HL-60/S4 treated with retinoic acid at 250 ng/mL for 4 days and 3 days (cell line): ENCODE measurements at regions not wholly inside any gene's neighbourhood (a gene's known extent, or its start where the extent isn't known, plus 50 kb on each side); places are given as distances from the start of the nearest gene placed in this dataset.

Experiments used
- in situ Hi-C: fragments of 300-500 bp; cut with MboI; formaldehyde crosslinking; loops from 2 replicates; pipeline ENCODE4 v1.7.0; 2022; ENCODE audit warnings: low sequenced_read_pairs

DNA sequence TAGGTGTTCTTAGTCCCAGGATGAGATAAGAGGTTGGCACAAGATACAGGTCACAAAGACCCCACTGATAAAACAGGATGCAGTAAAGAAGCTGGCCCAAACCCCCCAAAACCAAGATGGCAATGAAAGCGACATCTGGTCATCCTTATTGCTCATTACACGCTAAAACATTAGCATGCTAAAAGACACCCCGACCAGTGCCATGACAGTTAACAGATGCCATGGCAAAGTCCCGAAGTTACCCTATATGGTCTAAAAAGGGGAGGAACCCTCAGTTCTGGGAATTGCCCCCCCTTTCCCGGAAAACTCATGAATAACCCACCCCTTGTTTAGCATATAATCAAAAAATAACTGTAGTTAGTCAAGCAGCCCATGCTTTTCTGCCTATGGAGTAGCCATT is 251.1 kb downstream of the SLC4A3 start:
- in situ Hi-C loops: no loop called here

DNA sequence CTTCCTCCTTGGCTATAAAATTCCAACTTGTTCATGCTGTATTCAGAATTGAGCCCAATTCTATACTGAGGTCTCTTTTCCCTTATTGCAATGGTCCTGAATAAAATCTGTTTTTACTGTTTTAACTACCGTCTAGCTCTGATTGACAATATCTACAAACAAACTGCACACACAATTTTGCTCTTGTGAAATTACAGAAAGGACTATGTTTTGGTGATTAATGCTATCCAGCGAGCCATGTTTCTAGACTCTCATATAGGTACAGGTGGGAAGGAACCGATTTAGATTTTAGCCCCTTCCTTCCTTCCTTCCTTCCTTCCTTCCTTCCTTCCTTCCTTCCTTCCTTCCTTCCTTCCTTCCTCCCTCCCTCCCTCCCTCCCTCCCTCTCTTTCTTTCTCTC is 254.4 kb downstream of the SLC4A3 start:
- in situ Hi-C loops: no loop called here

DNA sequence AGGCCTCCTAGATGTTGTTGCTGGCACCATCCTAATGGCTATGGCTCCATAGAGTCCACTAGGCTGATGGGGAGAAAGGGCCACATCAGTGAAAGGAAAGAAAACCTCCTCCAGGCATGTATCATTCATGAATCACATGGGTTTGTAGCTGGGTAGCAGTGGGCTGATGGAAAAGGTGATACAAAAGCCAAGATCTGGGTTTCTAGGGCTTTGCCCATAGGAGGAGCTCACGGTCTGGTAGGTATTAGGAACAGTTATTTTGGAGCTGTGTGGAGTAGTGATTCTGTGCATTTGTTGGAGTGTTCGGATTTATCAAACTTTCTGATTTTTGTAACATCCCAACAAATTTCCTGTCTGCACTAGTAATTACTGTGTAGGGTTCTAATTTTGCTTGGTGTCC is 259.2 kb downstream of the SLC4A3 start:
- in situ Hi-C loops: no loop called here

DNA sequence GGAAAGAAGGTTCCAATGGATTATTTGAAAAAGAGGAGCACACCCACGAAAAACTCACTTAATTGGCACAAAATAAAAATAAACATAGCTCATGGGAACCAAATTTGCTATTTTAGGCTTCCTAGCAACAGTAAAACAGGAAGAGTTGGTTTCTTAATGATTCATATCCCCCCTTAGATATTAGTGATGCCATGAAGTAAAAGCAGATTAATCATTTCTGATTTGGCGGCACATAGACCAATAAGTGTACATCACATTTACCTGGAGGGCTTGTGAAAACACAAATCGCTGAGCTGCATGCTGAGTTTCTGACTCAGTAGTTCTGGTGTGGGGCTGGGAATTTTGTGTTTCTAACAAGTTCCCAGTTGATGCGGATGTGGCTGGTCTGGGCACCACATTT is 260.4 kb downstream of the SLC4A3 start:
- in situ Hi-C loops: no loop called here

DNA sequence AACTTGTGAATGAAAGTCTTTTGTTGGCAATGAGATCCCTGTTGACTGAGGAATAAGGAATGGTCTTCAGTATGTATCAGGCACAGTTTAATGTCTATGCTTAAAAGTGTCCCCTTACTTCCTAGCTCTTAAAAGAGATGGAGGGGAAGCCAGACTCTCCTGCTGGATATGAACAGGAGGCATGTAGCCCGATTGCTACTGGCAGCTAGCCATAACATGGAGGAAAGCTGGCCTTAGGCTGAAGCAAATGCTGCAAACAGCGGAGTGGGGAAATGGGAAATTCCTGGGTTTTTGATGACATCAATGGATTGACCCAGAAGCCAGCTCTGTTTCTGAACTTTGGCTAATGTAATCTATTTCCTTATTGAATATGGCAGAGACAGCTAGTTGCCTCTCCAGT is 266.1 kb downstream of the SLC4A3 start:
- in situ Hi-C loops: no loop called here

DNA sequence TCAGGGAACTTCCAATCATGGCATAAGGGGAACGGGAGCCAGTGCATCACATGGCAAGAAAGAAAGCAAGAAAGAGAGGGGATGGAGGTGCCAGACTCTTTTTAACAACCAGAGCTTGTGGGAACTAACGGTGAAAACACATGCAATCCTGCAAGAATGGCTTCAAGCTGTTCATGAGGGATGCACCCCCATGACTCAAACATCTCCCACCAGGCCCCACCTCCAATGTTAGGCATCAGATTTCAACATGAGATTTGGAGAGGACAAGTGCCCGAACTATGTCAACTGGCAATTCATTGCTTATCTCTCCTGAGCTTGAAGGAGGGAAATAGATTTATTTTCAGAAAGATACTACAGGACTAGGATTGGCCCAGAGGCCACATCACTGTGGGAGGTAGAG is 270.0 kb downstream of the SLC4A3 start:
- in situ Hi-C loops: no loop called here

DNA sequence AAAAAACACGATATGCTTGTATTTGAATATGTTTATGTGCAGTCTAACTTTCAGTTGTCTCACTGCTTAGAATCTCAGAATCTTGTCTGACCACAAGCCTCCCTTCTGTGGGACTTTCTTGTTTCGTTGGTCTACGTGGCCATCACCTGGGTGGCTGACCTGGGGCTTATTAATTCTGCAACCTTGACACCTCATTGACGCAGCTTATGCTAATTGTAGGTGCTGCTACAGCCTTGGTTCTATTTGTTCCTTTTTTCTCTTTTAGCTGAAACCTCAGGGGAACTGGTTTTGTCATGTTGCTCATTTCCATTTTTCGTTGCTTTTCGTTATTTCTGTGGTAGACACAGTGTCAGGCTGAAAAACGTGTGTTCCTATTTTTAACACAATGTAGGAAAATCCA is 273.7 kb downstream of the SLC4A3 start:
- in situ Hi-C loops: no loop called here

DNA sequence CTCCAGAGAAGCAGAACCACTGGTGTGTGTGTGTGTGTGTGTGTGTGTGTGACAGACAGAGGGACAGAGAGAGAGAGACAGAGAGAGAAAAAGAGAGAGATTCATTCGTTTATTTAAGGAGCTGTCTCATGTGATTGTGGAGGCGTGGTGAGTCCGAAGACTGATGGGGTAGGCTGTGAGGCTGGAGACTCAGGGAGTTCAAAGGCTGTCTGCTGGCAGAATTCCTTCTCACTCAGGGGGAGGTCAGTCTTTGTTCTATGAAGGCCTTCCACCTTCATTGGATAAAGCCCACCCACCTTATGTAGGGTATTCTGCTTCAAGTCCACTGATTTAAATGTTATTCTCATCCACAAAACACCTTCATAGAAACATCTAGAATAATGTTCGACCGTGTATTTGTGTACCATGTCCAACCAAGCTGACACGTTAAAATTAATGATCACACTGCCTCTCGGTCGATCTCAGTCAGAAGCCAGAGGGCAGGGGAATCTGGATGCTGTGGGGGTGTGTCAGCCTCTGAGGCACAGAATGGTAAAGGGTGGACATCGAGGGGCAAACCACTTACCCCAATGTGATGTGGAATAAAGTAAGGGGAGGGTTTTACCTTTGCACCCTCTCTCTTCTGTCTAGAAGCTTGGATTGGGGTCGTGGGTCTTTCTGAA is 275.6 kb downstream of the SLC4A3 start:
- in situ Hi-C loops: no loop called here

DNA sequence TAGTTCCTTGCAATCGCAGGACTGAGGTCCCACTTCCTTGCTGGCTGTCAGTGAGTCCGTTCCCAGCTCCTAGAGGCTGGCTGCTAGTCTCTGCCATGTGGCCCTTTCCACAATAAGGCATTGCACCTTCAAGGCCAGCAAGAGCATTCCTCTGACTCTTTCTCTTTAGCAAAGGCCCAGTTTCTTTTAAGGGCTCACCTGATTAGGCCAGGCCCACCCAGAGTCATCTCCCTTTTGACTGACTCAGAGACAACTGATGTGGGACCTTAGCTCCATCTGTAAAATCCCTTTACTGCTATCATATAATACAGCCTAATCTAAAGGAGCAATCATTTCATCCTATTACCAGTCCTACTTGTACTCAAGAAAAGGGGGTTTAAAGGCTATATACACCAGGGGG is 278.2 kb downstream of the SLC4A3 start:
- in situ Hi-C loops: no loop called here

DNA sequence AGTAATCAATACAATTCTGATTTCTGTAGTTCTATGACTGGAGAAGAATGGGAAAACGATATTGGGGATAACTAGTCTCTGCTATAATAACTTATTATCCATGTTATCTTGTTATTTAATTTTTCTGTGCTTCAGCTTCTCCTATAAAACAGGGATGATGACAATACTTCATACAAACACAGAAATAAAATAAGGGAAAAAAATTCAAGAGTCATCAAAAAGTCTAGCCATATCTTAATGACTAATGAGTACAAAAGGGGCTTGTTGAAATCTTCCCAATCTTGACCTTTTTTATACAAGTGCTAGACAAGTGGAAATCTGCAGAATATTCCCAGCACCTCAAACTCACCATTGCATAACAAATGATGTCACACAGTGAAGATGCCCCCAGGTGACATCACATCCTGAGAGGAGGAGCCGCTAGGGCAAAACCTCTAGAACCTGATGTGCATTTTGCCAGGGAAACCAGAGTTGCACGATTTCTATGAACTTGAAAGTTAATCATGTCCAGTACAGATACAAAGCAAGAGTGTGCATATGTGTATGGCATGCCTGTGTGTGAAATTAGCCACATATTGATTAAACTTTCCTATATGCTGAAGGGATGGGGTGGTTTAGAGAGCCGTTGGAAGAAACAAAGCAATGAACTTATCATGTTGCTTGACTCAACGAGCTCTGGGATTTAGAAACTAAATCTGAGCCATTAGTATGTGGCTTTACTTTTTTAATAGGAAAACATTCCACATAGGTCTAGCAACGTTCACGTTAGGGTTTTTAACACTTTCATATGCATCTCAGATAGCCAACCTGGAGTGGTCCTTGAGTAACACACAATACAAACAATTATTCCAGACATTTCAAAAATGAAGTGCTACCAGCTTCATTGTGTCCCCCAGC is 278.9 kb downstream of the SLC4A3 start:
- in situ Hi-C loops: no loop called here

DNA sequence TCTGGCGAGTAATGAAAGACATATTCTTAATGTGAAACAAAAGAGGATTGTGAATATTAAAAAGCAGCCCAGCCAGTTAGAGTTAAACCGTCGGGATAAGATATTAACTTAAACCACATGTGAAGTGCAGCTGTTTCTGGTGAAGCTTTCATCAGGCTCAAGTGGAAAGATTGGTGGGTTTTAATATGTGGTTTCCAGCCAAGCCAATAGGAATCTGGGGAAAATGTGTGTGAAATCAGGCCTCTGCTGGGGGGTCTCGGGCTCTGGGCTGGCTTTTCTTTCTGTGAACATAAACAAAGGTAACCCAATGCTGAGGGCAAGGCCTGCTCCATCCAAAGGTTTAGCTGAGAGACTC is 279.6 kb downstream of the SLC4A3 start:
- in situ Hi-C loops: no loop called here

DNA sequence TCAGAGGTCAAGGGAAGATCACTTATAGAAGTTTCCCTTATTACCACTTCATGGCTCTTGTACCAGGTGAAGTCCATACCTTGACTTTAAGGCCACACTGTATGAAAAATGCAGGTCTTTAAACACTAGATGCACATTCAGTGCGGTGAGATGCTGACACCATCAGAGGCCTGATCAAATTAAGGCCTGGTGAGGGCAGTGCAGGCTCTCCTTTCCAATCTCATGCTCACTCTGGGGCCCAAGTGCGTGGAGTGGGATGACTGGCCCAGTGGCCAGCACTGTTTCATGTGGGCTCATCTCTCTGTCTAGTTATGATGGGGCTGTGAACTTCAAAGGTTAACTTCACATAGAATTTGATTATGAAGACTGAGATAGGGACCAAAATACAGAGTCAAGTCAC is 281.1 kb downstream of the SLC4A3 start:
- in situ Hi-C loops: no loop called here

DNA sequence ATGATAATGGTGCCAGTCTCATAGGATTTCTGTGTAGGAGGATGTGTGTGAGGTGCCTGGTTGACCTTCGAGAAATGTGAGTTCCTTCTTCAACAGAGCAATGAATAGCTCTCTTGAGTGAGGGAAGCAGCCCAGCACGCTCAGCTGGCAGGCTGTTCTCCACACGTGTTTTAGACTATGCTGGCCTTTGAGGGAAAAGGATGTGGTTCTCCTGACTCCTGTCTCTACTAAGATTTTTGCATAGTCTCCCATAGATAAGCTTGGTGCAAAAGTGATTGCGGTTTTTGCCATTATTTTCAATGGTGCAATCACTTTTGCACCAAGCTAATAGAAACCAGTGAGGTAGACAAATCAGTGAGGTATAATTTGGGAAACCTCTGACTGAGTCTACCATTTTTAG is 284.1 kb downstream of the SLC4A3 start:
- in situ Hi-C loops: no loop called here

DNA sequence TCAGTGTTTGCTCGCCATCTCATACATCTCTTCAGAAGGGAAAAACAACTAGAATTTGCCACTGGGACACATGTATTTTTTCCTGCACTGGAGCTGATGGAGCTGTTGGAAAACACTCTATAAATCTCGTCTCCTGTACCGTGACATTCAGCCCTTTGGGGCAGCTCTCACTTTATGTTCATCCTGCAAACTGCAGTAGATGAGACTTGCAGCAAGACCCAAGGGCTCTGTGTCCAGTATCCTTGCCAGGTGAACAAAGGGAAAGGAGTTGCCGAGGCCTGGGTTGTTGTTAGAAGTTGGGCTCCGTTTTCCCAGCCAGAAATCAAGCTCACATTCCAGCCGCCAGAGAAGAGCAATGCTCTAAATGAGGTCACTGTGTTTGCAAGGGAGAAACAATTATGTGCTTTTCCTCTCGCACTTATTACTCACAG is 285.1 kb downstream of the SLC4A3 start:
- in situ Hi-C loops: no loop called here

DNA sequence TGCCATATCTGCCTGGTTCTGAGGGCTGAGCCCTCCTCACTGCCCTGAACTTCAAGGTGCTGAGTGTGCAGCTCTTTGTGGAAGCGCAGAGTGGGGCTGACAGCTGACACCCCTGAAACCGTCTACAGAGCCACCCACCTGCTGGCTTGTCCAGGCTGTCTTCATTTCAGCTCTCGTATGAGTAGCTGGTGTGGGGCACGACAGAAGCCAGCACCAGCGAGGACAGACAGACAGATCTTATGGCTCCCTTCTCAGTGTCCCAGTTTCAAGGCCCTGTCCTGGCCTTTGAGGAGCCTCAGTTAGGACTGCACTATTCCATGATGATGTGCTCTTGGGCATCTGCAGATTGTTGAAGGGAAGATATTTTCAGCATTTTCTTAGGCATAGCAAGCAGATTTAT is 287.1 kb downstream of the SLC4A3 start:
- in situ Hi-C loops: no loop called here

DNA sequence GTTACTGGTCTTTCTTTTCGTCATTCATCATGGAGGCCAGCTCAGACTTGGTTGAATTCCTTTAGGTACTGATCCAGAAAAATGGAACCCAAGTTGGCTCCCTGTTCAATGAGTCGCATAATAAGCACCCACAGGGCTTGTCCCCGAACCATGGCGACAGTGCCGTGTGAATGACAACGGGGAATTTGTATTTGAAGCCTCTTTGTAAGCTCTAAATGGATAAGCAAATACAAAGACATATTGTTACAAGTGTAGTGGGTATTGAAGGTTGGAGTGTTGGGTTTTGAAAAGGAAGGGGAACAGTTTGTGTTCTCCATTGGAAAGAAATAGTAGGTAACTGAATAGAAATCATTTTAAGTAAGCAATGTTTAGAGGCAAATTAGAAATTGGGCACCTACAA is 288.9 kb downstream of the SLC4A3 start:
- in situ Hi-C loops: no loop called here

DNA sequence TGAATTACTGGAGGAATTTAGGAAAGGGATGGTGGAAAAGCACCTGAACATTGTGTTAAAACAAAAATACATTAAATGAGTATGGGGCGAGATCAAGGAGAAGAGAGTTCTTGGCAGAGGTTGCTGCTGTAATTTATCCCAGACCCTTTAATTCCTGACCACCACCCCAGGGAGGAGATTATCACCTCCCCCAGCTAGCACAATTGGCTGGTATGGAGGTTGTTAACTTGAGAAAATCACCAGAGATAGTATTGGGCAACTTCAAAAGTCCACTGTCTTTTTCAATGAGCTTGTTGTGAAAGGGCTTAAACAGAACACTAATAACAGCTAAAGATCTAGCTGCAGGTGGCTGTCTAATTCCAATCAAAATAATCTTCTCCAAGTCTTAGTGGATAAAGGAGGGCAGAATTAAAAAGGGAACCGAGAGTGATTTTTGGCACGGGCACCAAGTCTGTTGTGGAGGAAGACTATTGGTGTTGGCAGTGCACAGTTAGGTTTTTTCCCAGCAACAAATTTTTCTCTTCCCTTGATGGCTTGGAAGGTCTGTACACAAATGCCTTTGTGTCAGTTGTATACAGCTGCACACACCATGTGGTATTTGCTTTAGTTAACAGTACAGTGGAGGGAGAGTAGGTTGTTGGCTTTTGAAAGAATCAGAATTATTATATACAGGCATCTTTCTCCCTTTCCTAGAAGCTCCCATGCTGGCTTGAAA is 289.5 kb downstream of the SLC4A3 start:
- in situ Hi-C loops: no loop called here

DNA sequence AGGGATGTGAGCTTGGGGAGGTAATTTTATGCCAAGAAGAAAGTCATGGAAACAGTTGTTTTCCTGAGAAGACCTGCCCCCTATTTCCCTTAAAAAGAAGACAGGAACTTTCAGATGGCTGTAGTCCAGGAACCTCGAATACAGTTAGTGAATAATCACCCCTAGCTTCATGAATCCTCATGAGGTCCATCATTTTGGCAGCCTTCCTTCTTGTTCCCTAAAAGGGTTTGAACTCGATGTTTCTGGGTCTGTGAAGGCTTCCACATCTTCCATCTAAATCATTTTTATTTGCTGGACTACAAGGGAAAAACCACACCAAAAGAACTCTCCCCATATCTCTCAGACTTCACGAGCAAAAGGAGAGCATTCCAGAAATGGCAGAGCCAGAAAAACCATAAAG is 290.8 kb downstream of the SLC4A3 start:
- in situ Hi-C loops: no loop called here

DNA sequence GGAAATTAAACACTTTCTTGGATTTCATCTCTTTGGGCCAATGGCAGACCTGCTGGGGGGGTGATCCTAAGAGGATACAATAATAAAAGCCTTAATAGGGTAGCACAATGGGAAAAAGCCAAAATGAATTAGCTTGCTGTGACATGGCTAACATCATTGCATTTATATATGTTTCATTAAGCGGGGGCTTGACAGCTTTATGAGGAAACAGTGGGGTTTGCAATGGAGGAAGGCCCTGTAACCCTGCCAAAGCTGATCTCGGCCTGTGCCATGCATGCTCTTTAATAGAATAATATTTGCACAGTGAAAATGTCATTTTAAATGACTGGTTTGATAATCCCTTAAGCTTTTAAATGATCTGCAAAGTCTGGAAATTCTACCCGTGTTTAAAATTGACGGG is 291.5 kb downstream of the SLC4A3 start:
- in situ Hi-C loops: no loop called here

DNA sequence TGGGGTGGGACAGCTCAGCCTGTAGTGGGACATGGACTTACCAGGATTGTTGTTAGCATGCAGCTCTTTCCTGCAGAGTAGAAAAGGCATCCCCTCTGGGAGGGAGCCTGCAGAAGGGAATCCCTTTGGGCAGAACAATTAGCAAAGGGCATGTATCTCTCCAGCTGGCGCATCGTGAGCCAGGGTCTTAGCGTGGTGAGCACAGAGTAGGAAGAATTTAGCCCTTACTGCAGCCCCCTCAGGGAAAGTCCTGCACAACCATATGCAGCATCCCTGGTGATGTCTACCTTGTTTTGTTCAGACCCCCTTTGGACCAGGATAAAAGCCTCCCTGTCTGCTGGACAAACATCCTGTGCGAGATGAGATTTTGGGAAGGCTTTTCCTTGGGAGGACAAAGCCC is 292.1 kb downstream of the SLC4A3 start:
- in situ Hi-C loops: no loop called here

DNA sequence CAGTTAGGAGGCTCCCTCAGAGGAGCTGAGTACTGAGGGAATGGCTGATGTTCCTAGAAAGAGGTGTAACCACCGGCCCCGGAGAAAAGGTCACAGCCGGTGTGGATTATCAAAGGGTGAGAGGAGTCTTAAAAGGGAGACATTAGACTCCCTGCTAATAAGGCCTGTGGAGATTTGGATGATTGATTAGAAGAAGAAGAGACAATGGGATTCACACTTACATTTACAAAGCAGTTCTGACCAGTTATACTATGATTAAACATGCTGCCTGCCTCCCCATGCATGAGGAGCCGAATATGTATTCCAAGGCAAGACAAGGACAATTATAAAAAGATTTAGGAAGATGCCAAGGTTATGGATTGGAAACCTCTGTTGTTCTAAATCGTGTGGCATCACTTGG is 302.4 kb downstream of the SLC4A3 start:
- in situ Hi-C loops: no loop called here

DNA sequence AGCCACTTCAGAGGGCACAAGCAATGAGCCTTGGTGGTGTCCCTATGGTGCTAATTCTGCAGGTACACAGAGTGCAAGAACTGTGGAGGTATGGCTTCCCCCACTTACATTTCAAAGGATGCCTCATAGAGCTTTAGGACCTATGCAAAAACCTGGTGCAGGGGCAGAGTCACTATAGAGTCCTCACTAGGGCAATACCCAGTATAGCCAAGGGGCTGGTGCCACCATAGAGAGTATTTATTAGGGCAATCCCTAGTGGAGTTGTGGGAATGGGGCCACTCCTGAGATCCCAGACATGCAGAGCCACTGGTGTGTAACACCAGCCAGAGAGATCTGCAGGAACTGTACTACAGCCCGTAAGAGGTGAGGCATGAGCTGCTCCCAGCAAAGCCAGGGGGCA is 312.2 kb downstream of the SLC4A3 start:
- in situ Hi-C loops: no loop called here
